HEK293 (cell line): ENCODE measurements at regions not wholly inside any gene's neighbourhood (a gene's known extent, or its start where the extent isn't known, plus 50 kb on each side); places are given as distances from the start of the nearest gene placed in this dataset.

Experiments used
- GLI2 ChIP-seq: fragments of 450-650 bp; formaldehyde crosslinking; IDR thresholded peaks from 2 replicates; pipeline ENCODE4; 2017; ENCODE audit warnings: missing biosample characterization, missing genetic modification characterization, low read depth, borderline replicate concordance
- TF ChIP-seq, protein P1 (sequence below): fragments of 450-650 bp; formaldehyde crosslinking; IDR thresholded peaks from 2 replicates; pipeline ENCODE4 v1.5.1; 2016; ENCODE audit warnings: missing biosample characterization, missing genetic modification characterization

GRCh38 chr6:169157197-169158148 lies 96.2 kb downstream of the THBS2 start:
- no peak for TF ChIP-seq GLI2
- TF ChIP-seq, protein P1, sequence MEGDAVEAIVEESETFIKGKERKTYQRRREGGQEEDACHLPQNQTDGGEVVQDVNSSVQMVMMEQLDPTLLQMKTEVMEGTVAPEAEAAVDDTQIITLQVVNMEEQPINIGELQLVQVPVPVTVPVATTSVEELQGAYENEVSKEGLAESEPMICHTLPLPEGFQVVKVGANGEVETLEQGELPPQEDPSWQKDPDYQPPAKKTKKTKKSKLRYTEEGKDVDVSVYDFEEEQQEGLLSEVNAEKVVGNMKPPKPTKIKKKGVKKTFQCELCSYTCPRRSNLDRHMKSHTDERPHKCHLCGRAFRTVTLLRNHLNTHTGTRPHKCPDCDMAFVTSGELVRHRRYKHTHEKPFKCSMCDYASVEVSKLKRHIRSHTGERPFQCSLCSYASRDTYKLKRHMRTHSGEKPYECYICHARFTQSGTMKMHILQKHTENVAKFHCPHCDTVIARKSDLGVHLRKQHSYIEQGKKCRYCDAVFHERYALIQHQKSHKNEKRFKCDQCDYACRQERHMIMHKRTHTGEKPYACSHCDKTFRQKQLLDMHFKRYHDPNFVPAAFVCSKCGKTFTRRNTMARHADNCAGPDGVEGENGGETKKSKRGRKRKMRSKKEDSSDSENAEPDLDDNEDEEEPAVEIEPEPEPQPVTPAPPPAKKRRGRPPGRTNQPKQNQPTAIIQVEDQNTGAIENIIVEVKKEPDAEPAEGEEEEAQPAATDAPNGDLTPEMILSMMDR (tag by site-specific recombination) = no peak
